GDM1 (cell line): ENCODE measurements at regions not wholly inside any gene's neighbourhood (a gene's known extent, or its start where the extent isn't known, plus 50 kb on each side); places are given as distances from the start of the nearest gene placed in this dataset.
A peak's percentile ranks its signal among the peaks of the same experiment; 100 is the strongest.
"Not testable (repeated sequence)": the region's sequence is repeated elsewhere in the genome, so short reads cannot be mapped to it uniquely, and the experiment has no call there.

Experiments used
- DNase-seq: peaks from one replicate; lab custom pipeline; 2025; lab: John Stamatoyannopoulos, UW

- DNase-seq = no peak
These were observed 226.3 kb upstream of the NPVF start for GRCh38 chr7:25454562-25455041.

- DNase-seq = no peak
These were observed 227.5 kb upstream of the NPVF start for GRCh38 chr7:25455683-25456251.

- no peak for DNase-seq
These were observed 228.3 kb upstream of the NPVF start for GRCh38 chr7:25456467-25457171.

- no peak for DNase-seq
These were observed 230.8 kb upstream of the NPVF start for GRCh38 chr7:25459057-25459456.

GRCh38 chr7:25460433-25460832 is 232.1 kb upstream of the NPVF start:
- DNase-seq = no peak

- no peak for DNase-seq
These were observed 241.4 kb upstream of the NPVF start for GRCh38 chr7:25469669-25470068.

GRCh38 chr7:25476863-25477499 is 248.7 kb upstream of the NPVF start:
- DNase-seq = no peak

GRCh38 chr7:25478221-25478620 is 249.9 kb upstream of the NPVF start:
- not testable (repeated sequence) for DNase-seq

GRCh38 chr7:25478925-25479324 is 250.6 kb upstream of the NPVF start:
- DNase-seq = no peak

GRCh38 chr7:25481891-25482290 is 253.6 kb upstream of the NPVF start:
- DNase-seq = no peak

- no peak for DNase-seq
These were observed 254.3 kb upstream of the NPVF start for GRCh38 chr7:25482631-25483030.

GRCh38 chr7:25485026-25485425 is 256.7 kb upstream of the NPVF start:
- DNase-seq = no peak

- DNase-seq = no peak
These were observed 258.4 kb upstream of the NPVF start for GRCh38 chr7:25486656-25487055.

GRCh38 chr7:25493805-25494366 is 265.6 kb upstream of the NPVF start:
- DNase-seq = no peak

- DNase-seq = no peak
These were observed 266.6 kb upstream of the NPVF start for GRCh38 chr7:25494896-25495295.

- DNase-seq = no peak
These were observed 267.3 kb upstream of the NPVF start for GRCh38 chr7:25495342-25496250.

- peak; percentile 74 for DNase-seq
These were observed 268.4 kb upstream of the NPVF start for GRCh38 chr7:25496476-25497368.

- DNase-seq = no peak
These were observed 272.2 kb upstream of the NPVF start for GRCh38 chr7:25500393-25500921.

GRCh38 chr7:25503306-25503705 is 275.0 kb upstream of the NPVF start:
- no peak for DNase-seq

GRCh38 chr7:25512061-25512687 is 283.9 kb upstream of the NPVF start:
- DNase-seq = no peak
